ENCODE measurements at regions not wholly inside any gene's neighbourhood (a gene's known extent, or its start where the extent isn't known, plus 50 kb on each side); places are given as distances from the start of the nearest gene placed in this dataset.

GRCh38 chr3:166205158-166205557, 367.9 kb upstream of the BCHE start:
- Histone ChIP-seq H3K9me3 (no peaks in the 10 kb centered on the region), H3K4me3 (no peak overlapping the region), H3K27me3 (no peaks in the 10 kb centered on the region), H3K4me1 (no peaks in the 10 kb centered on the region), H3K27ac (no peak overlapping the region), H3K36me3 (no peaks in the 10 kb centered on the region)
- DNase-seq (ENCODE audit: low spot score in 2 of 2) = no peak
- intact Hi-C loops (cut with DNase I) = no loop called here
- TF ChIP-seq, protein P1, sequence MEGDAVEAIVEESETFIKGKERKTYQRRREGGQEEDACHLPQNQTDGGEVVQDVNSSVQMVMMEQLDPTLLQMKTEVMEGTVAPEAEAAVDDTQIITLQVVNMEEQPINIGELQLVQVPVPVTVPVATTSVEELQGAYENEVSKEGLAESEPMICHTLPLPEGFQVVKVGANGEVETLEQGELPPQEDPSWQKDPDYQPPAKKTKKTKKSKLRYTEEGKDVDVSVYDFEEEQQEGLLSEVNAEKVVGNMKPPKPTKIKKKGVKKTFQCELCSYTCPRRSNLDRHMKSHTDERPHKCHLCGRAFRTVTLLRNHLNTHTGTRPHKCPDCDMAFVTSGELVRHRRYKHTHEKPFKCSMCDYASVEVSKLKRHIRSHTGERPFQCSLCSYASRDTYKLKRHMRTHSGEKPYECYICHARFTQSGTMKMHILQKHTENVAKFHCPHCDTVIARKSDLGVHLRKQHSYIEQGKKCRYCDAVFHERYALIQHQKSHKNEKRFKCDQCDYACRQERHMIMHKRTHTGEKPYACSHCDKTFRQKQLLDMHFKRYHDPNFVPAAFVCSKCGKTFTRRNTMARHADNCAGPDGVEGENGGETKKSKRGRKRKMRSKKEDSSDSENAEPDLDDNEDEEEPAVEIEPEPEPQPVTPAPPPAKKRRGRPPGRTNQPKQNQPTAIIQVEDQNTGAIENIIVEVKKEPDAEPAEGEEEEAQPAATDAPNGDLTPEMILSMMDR (IDR thresholded peaks at IDR 0.05) = no peak

- DNase-seq (ENCODE audit: low spot score in 2 of 2) = no peak
- Histone ChIP-seq H3K36me3 (no peaks in the 10 kb centered on the region), H3K27me3 (no peaks in the 10 kb centered on the region), H3K9me3 (no peaks in the 10 kb centered on the region), H3K4me3 (no peak overlapping the region), H3K27ac (no peak overlapping the region), H3K4me1 (no peaks in the 10 kb centered on the region)
- intact Hi-C loops (cut with DNase I) = no loop called here
- TF ChIP-seq, protein P1 (IDR thresholded peaks at IDR 0.05) = no peak
These were observed 364.3 kb upstream of the BCHE start for GRCh38 chr3:166201476-166201875.

DNA sequence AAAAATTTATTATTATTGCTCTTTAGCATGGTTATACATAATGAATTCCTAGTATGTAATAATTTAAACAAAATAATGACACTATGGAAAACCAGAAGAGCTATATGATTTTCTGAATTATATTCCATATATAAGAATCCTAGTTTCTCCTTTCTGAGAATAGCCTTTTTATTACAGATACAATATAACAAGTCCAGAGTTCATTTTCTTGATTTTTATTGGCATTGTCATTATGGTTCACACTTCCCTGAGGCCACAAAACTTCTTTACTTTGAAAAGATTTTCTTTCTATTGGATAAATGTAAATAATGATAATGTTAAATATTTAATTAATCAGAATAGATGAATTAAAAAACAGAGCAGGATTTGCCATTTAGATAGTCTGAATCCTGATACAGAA, 362.3 kb upstream of the BCHE start:
- H3K4me3 ChIP-seq = no peak overlapping the region
- intact Hi-C loops (cut with DNase I) = no loop called here
- no peak for DNase-seq (ENCODE audit: low spot score in 2 of 2)
- H3K27me3 ChIP-seq = no peaks in the 10 kb centered on the region
- H3K36me3 ChIP-seq = no peaks in the 10 kb centered on the region
- H3K9me3 ChIP-seq = no peaks in the 10 kb centered on the region
- TF ChIP-seq, protein P1 (IDR thresholded peaks at IDR 0.05) = no peak
- no peaks in the 10 kb centered on the region for H3K4me1 ChIP-seq
- no peak overlapping the region for H3K27ac ChIP-seq

DNA sequence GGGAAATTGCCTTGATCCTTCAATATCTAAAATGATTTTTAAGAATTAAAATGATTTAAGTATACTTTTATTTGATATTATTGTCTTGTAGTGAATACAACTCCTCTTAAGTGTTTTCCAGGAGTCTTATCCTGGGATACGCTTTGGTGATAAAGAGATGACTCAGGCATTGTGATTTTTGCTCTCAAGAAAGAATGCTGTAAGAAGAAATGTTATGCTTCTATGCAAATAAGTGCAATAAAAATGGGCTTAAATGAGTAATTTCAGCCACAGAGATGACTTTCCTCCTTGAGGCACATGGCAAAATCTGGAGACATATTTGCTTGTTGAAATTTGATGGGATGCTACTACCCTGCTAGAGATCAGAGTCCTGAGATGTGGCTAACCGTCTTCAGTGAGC, 358.6 kb upstream of the BCHE start:
- DNase-seq (ENCODE audit: low spot score in 2 of 2) = no peak
- H3K4me3 ChIP-seq = no peak overlapping the region
- intact Hi-C loops (cut with DNase I) = no loop called here
- H3K27ac ChIP-seq = no peak overlapping the region
- TF ChIP-seq, protein P1 (IDR thresholded peaks at IDR 0.05) = no peak
- H3K27me3 ChIP-seq = no peaks in the 10 kb centered on the region
- H3K9me3 ChIP-seq = no peaks in the 10 kb centered on the region
- no peaks in the 10 kb centered on the region for H3K4me1 ChIP-seq
- no peaks in the 10 kb centered on the region for H3K36me3 ChIP-seq

GRCh38 chr3:166191411-166191810, 354.2 kb upstream of the BCHE start:
- Histone ChIP-seq H3K4me1 (no peaks in the 10 kb centered on the region), H3K4me3 (no peak overlapping the region), H3K27ac (no peak overlapping the region), H3K9me3 (no peaks in the 10 kb centered on the region), H3K36me3 (no peaks in the 10 kb centered on the region), H3K27me3 (no peaks in the 10 kb centered on the region)
- intact Hi-C loops (cut with DNase I) = no loop called here
- TF ChIP-seq, protein P1 (IDR thresholded peaks at IDR 0.05) = no peak
- no peak for DNase-seq (ENCODE audit: low spot score in 2 of 2)

DNA sequence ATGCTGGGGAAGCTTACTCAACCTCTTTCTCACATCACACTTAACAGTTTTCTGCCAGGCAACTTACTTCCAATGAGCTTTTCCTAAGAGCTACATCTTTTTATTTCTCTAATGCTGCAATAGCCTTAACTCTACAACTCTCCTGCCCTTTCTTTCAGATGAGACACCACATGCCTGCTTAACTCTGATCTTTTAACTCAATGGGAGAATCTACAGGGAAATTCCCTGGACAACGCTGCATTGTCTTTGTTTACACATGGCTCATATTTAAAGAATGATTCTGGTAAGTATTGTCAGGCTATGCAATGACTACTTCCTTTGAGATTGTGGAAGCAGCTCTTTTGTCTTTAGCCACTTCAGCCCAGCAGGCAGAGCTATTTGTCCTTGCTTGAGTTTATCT, 353.1 kb upstream of the BCHE start:
- Histone ChIP-seq H3K9me3 (no peaks in the 10 kb centered on the region), H3K27me3 (no peaks in the 10 kb centered on the region), H3K4me1 (no peaks in the 10 kb centered on the region), H3K27ac (no peak overlapping the region), H3K36me3 (no peaks in the 10 kb centered on the region), H3K4me3 (no peak overlapping the region)
- intact Hi-C loops (cut with DNase I) = no loop called here
- TF ChIP-seq, protein P1 (IDR thresholded peaks at IDR 0.05) = no peak
- no peak for DNase-seq (ENCODE audit: low spot score in 2 of 2)

Data from ascending aorta (tissue), 2 donors.